GM21526 (cell line): ENCODE measurements at regions not wholly inside any gene's neighbourhood (a gene's known extent, or its start where the extent isn't known, plus 50 kb on each side); places are given as distances from the start of the nearest gene placed in this dataset.

Experiments used
- ATAC-seq: cut with Tn5 transposase; IDR thresholded peaks from one replicate; pipeline ENCODE4 v1.9.1; 2021; ENCODE audit warnings: moderate library complexity; ENCODE audit not compliant: unreplicated experiment, low FRiP score

GRCh38 chr15:70274908-70275307 is 177.2 kb upstream of the TLE3 start:
- ATAC-seq: no peak

- no peak for ATAC-seq
Observed at GRCh38 chr15:70274255-70274880, 176.7 kb upstream of the TLE3 start.

GRCh38 chr15:70273808-70274207 is 176.1 kb upstream of the TLE3 start:
- ATAC-seq: no peak

- no peak for ATAC-seq
Observed at GRCh38 chr15:70272565-70273355, 175.0 kb upstream of the TLE3 start.

GRCh38 chr15:70271422-70272088 is 173.8 kb upstream of the TLE3 start:
- ATAC-seq: no peak

GRCh38 chr15:70270752-70271111 is 173.0 kb upstream of the TLE3 start:
- no peak for ATAC-seq

GRCh38 chr15:70269991-70270751 is 172.5 kb upstream of the TLE3 start:
- ATAC-seq: no peak

- ATAC-seq: no peak
Observed at GRCh38 chr15:70269311-70269911, 171.7 kb upstream of the TLE3 start.

GRCh38 chr15:70268698-70269251 is 171.1 kb upstream of the TLE3 start:
- no peak for ATAC-seq

- ATAC-seq: no peak
Observed at GRCh38 chr15:70267879-70268278, 170.2 kb upstream of the TLE3 start.

- no peak for ATAC-seq
Observed at GRCh38 chr15:70267306-70267705, 169.6 kb upstream of the TLE3 start.

GRCh38 chr15:70266412-70267121 is 168.8 kb upstream of the TLE3 start:
- ATAC-seq: no peak

- no peak for ATAC-seq
Observed at GRCh38 chr15:70265986-70266385, 168.3 kb upstream of the TLE3 start.

GRCh38 chr15:70265466-70265978 is 167.8 kb upstream of the TLE3 start:
- no peak for ATAC-seq

- no peak for ATAC-seq
Observed at GRCh38 chr15:70264738-70265465, 167.2 kb upstream of the TLE3 start.

GRCh38 chr15:70264014-70264582 is 166.4 kb upstream of the TLE3 start:
- no peak for ATAC-seq

GRCh38 chr15:70262591-70263274 is 165.0 kb upstream of the TLE3 start:
- ATAC-seq: no peak

- no peak for ATAC-seq
Observed at GRCh38 chr15:70262171-70262570, 164.5 kb upstream of the TLE3 start.
